WTC11 (cell line): ENCODE measurements at regions not wholly inside any gene's neighbourhood (a gene's known extent, or its start where the extent isn't known, plus 50 kb on each side); places are given as distances from the start of the nearest gene placed in this dataset.

Experiments
- AFF4 ChIP-seq: sonication (generic); formaldehyde crosslinking; IDR thresholded peaks from 2 replicates; pipeline ENCODE4 v1.8.1; 2023; ENCODE audit warnings: mild to moderate bottlenecking, missing genetic modification reagents, borderline replicate concordance
- AR ChIP-seq: fragments of 250-450 bp; sonication (Bioruptor Pico); IDR thresholded peaks from 2 replicates; pipeline ENCODE4 v1.9.0; 2021; ENCODE audit warnings: mild to moderate bottlenecking
- ATF1 ChIP-seq: sonication (generic); formaldehyde crosslinking; IDR thresholded peaks from 2 replicates; pipeline ENCODE4 v1.8.1; 2023; ENCODE audit warnings: mild to moderate bottlenecking, moderate library complexity, missing genetic modification reagents
- E2F4 ChIP-seq: sonication (generic); formaldehyde crosslinking; IDR thresholded peaks from 2 replicates; pipeline ENCODE4 v1.8.1; 2022; ENCODE audit warnings: low read depth, mild to moderate bottlenecking, moderate library complexity, missing genetic modification reagents, borderline replicate concordance
- ESRRA ChIP-seq: sonication (generic); formaldehyde crosslinking; IDR thresholded peaks from 2 replicates; pipeline ENCODE4 v1.8.1; 2022; ENCODE audit warnings: mild to moderate bottlenecking, missing genetic modification reagents, borderline replicate concordance
- ETV6 ChIP-seq: sonication (generic); formaldehyde crosslinking; IDR thresholded peaks from 2 replicates; pipeline ENCODE4 v1.8.1; 2022; ENCODE audit warnings: mild to moderate bottlenecking, missing genetic modification reagents
- FOXK1 ChIP-seq: sonication (generic); formaldehyde crosslinking; IDR thresholded peaks from 2 replicates; pipeline ENCODE4 v1.8.0; 2022; ENCODE audit warnings: mild to moderate bottlenecking, moderate library complexity, missing genetic modification reagents
- JAZF1 ChIP-seq: fragments of 250-450 bp; sonication (Bioruptor Pico); IDR thresholded peaks from 2 replicates; pipeline ENCODE4 v1.9.0; 2021; ENCODE audit warnings: moderate library complexity, mild to moderate bottlenecking, inconsistent platforms
- MLX ChIP-seq: sonication (generic); formaldehyde crosslinking; IDR thresholded peaks from 2 replicates; pipeline ENCODE4 v1.8.1; 2023; ENCODE audit warnings: mild to moderate bottlenecking, missing genetic modification reagents, moderate library complexity
- NFE2L1 ChIP-seq: sonication (generic); formaldehyde crosslinking; IDR thresholded peaks from 2 replicates; pipeline ENCODE4 v1.8.1; 2023; ENCODE audit warnings: missing genetic modification reagents
- PREB ChIP-seq: sonication (generic); formaldehyde crosslinking; IDR thresholded peaks from 2 replicates; pipeline ENCODE4 v1.8.1; 2022; ENCODE audit warnings: mild to moderate bottlenecking, missing genetic modification reagents, moderate library complexity, borderline replicate concordance
- PRRX2 ChIP-seq: fragments of 250-450 bp; sonication (Bioruptor Pico); IDR thresholded peaks from 2 replicates; pipeline ENCODE4 v1.8.0; 2021; ENCODE audit warnings: mild to moderate bottlenecking
- ZBTB43 ChIP-seq: sonication (generic); formaldehyde crosslinking; IDR thresholded peaks from 2 replicates; pipeline ENCODE4 v1.8.1; 2023; ENCODE audit warnings: mild to moderate bottlenecking, missing genetic modification reagents
- ZMAT4 ChIP-seq: fragments of 250-450 bp; sonication (Bioruptor Pico); IDR thresholded peaks from 2 replicates; pipeline ENCODE4 v1.9.0; 2021; ENCODE audit warnings: mild to moderate bottlenecking
- ZNF263 ChIP-seq: sonication (generic); formaldehyde crosslinking; IDR thresholded peaks from 2 replicates; pipeline ENCODE4 v1.8.1; 2022; ENCODE audit warnings: low read depth, mild to moderate bottlenecking, moderate library complexity, missing genetic modification reagents
- ZNF532 ChIP-seq: fragments of 250-450 bp; sonication (Bioruptor Pico); IDR thresholded peaks from 2 replicates; pipeline ENCODE4 v1.9.0; 2021; ENCODE audit warnings: mild to moderate bottlenecking, borderline replicate concordance
- ZNF671 ChIP-seq: fragments of 250-450 bp; sonication (Bioruptor Pico); IDR thresholded peaks from 2 replicates; pipeline ENCODE4 v1.8.0; 2021; ENCODE audit warnings: mild to moderate bottlenecking

GRCh38 chr4:31294655-31295480 is 574.7 kb downstream of the PCDH7 start (continued):
- TF ChIP-seq ZMAT4 (CRISPR knock-in tag) (no peak), ATF1 (CRISPR knock-in tag) (no peak), ETV6 (CRISPR knock-in tag) (no peak), FOXK1 (no peak), ESRRA (no peak), AR (CRISPR knock-in tag) (no peak), ZNF532 (no peak), NFE2L1 (no peak), AFF4 (no peak), MLX (no peak), ZNF671 (CRISPR knock-in tag) (no peak), ZBTB43 (CRISPR knock-in tag) (no peak), ZNF263 (CRISPR knock-in tag) (no peak), JAZF1 (CRISPR knock-in tag) (no peak), PRRX2 (CRISPR knock-in tag) (no peak), PREB (CRISPR knock-in tag) (no peak), E2F4 (CRISPR knock-in tag) (no peak)
- TF ChIP-seq, all 79 proteins: peak for 0
